ENCODE measurements at regions not wholly inside any gene's neighbourhood (a gene's known extent, or its start where the extent isn't known, plus 50 kb on each side); places are given as distances from the start of the nearest gene placed in this dataset.

DNA sequence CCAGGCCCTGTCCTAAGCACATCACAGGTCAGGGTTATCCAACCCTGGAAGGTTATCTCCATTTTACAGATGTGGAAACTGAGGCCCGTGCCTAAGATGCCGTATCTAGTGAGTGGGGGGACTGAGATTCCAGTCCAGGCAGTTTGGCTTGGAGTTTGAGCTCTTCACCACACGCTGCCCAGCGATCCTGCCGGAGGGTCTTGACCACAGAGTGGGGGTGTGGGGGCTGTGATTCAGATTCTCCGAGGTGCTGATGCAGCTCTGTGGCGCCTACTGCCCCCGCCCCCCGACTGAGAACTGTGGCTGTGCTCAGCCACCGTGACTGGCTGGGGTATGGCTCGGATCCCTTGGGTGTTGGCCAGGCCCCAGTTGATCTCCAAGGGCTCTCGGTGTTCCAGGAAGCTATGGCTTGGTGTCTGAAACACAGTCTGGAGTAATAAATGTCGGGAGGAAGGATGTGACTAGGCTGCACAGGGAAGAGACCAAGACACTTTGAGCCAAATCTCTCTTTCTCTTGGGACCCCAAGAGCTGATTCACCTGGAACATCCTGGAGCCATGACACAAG, 60.6 kb upstream of the RASD2 start:
- no peak for DNase-seq
- peak in 1 of 2 donors; percentile 4 for ATAC-seq (ENCODE audit: low FRiP score in 2 of 2)
- peaks cover 11 to 29% (median 24%) of the 10 kb centered on the region in 4 donors for H3K4me1 ChIP-seq
- H3K27ac ChIP-seq: peak overlapping the region in 2 of 4 donors; percentile 31 to 64
- H3K36me3 ChIP-seq: no peaks in the 10 kb centered on the region
- H3K9me3 ChIP-seq: no peaks in the 10 kb centered on the region
- 71 to 74% methylated on average over 10 to 13 of the region's 13 CpGs for WGBS, 2 donors
- H3K4me3 ChIP-seq: no peak overlapping the region
- TF ChIP-seq EP300 (IDR thresholded peaks at IDR 0.05): no peak
- TF ChIP-seq, protein P1, sequence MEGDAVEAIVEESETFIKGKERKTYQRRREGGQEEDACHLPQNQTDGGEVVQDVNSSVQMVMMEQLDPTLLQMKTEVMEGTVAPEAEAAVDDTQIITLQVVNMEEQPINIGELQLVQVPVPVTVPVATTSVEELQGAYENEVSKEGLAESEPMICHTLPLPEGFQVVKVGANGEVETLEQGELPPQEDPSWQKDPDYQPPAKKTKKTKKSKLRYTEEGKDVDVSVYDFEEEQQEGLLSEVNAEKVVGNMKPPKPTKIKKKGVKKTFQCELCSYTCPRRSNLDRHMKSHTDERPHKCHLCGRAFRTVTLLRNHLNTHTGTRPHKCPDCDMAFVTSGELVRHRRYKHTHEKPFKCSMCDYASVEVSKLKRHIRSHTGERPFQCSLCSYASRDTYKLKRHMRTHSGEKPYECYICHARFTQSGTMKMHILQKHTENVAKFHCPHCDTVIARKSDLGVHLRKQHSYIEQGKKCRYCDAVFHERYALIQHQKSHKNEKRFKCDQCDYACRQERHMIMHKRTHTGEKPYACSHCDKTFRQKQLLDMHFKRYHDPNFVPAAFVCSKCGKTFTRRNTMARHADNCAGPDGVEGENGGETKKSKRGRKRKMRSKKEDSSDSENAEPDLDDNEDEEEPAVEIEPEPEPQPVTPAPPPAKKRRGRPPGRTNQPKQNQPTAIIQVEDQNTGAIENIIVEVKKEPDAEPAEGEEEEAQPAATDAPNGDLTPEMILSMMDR (IDR thresholded peaks at IDR 0.05): no peak
- no peak for TF ChIP-seq POLR2A (IDR thresholded peaks at IDR 0.05)
- TF ChIP-seq POLR2AphosphoS5 (IDR thresholded peaks at IDR 0.05): no peak
- no peaks in the 10 kb centered on the region for H3K27me3 ChIP-seq

DNA sequence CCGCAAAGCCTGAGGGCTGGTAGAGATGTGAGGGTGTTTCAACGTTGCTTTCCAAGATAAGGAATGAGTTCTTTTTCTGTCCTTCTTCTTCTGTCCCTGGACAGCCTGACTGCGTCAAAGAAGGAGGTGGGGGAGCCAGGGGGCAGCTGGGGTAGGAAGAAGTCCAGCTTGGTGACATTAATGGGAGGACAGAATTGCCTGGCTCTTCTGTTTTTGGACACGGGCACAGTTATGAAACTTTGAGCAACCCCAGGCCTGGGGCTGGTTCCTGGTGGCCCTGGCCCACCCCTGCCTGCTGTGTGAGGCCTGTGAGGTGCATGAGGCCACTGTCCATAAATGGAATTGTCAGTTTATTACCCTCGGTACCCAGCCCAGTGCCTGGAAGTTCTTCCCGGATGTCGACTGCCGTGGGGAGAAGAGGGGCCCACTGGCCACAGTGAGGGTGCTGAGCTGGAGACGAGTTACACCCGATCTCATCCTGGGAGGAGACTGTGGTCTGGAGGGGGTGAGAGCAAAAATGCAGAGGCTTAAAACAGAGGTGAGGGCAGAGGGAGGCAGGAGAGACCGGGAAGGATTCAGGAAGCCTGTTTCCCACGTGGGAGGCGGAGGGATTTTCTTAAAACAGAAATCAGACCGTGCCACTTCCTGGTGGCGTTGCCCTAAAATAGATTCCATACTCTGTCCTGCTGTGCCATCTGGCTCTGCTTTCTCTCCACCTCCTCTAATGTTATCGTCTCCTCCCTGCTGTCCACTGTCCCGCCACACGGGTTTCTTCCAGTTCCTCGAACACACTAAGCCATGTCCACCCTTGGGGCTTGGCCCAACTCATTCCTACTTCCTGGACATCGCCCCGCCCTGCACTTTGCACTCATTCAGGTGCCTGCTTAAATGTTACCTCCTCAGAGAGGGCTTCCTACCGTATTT, 59.7 kb upstream of the RASD2 start:
- H3K36me3 ChIP-seq: no peaks in the 10 kb centered on the region

DNA sequence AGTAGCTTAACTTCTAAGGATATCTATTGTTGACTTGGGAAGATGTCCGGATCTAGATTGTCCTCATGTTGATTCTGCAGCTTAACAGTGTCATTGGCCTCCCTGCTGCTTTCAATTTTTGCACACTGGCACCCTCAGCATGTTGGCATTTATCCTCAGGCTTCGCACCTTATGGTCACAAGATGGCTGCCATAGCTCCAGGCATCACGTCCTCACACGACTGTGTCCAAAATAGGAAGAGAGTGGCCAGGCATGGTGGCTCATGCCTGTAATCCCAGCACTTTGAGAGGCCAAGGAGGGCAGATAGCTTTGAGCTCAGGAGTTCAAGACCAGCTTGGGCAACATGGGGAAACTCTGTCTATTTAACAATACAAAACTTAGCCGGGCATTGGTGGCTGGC, 58.3 kb upstream of the RASD2 start:
- ATAC-seq (ENCODE audit: low FRiP score in 2 of 2) (no peak), DNase-seq (no peak)
- Histone ChIP-seq H3K4me3 (no peak overlapping the region), H3K27ac (no peak overlapping the region), H3K27me3 (no peaks in the 10 kb centered on the region), H3K9me3 (no peaks in the 10 kb centered on the region), H3K4me1 (peaks cover 11 to 29% (median 24%) of the 10 kb centered on the region in 4 donors), H3K36me3 (no peaks in the 10 kb centered on the region)
- TF ChIP-seq POLR2AphosphoS5 (IDR thresholded peaks at IDR 0.05) (no peak), POLR2A (IDR thresholded peaks at IDR 0.05) (no peak), EP300 (IDR thresholded peaks at IDR 0.05) (no peak)
- TF ChIP-seq, protein P1 (IDR thresholded peaks at IDR 0.05): no peak
- WGBS, 2 donors: 87 to 97% methylated on average over 5 of the region's 5 CpGs

More for the DNA sequence above, 59.7 kb upstream of the RASD2 start:
- no peak for TF ChIP-seq POLR2AphosphoS5 (IDR thresholded peaks at IDR 0.05)
- TF ChIP-seq, protein P1 (IDR thresholded peaks at IDR 0.05): no peak
- TF ChIP-seq POLR2A (IDR thresholded peaks at IDR 0.05): no peak
- TF ChIP-seq EP300 (IDR thresholded peaks at IDR 0.05): no peak
- Histone ChIP-seq H3K27me3 (no peaks in the 10 kb centered on the region), H3K27ac (peak overlapping the region in 3 of 4 donors; percentile 30 to 64 (median 31)), H3K9me3 (no peaks in the 10 kb centered on the region), H3K4me3 (no peak overlapping the region), H3K4me1 (peaks cover 11 to 29% (median 24%) of the 10 kb centered on the region in 4 donors)
- DNase-seq (no peak), ATAC-seq (ENCODE audit: low FRiP score in 2 of 2) (no peak)
- 38 to 47% methylated on average over 20 to 22 of the region's 22 CpGs for WGBS, 2 donors

DNA sequence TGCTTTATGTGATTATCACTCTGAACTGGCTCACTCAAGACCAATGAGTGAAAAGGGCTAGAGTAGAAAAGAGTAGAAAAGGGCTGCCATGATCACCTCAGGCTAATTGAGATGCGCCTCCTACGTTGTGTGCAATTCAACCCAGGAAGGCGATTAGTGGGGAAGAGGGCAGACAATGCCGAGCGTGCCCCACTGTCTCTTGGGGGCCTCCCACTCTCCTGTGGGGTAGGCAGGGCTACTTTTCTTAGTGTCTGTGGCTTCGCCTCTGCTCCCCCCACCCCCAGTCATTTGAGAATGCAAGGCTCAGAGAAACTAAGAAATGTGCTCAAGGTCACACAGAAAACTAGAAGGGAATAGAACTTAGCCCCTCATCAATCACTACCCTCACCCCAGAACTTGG, 57.7 kb upstream of the RASD2 start:
- Histone ChIP-seq H3K27me3 (no peaks in the 10 kb centered on the region), H3K9me3 (no peaks in the 10 kb centered on the region), H3K4me3 (no peak overlapping the region), H3K4me1 (peaks cover 8 to 26% (median 21%) of the 10 kb centered on the region in 4 donors), H3K36me3 (no peaks in the 10 kb centered on the region), H3K27ac (no peak overlapping the region)
- WGBS, 2 donors: 83 to 86% methylated on average over 6 of the region's 6 CpGs
- TF ChIP-seq POLR2A (IDR thresholded peaks at IDR 0.05): no peak
- TF ChIP-seq, protein P1 (IDR thresholded peaks at IDR 0.05): no peak
- TF ChIP-seq EP300 (IDR thresholded peaks at IDR 0.05): no peak
- no peak for TF ChIP-seq POLR2AphosphoS5 (IDR thresholded peaks at IDR 0.05)
- DNase-seq: no peak
- ATAC-seq (ENCODE audit: low FRiP score in 2 of 2): no peak

All from upper lobe of left lung (tissue), 6 donors.